Smooth muscle cell of the brain vasculature (primary cell): ENCODE measurements at regions not wholly inside any gene's neighbourhood (a gene's known extent, or its start where the extent isn't known, plus 50 kb on each side); places are given as distances from the start of the nearest gene placed in this dataset.
"Not testable (repeated sequence)": the region's sequence is repeated elsewhere in the genome, so short reads cannot be mapped to it uniquely, and the experiment has no call there.

Experiments used
- DNase-seq: peaks from one replicate; pipeline ENCODE4 v3.0.0-alpha.2; 2012; ENCODE audit warnings: low read depth, low spot score

- DNase-seq = no peak
Measured at GRCh38 chr2:236988690-236989624, 96.7 kb upstream of the COPS8 start.

GRCh38 chr2:236990552-236990951, 95.1 kb upstream of the COPS8 start:
- DNase-seq = no peak

GRCh38 chr2:236991874-236992273, 93.8 kb upstream of the COPS8 start:
- no peak for DNase-seq

GRCh38 chr2:236993286-236993685, 92.4 kb upstream of the COPS8 start:
- no peak for DNase-seq

GRCh38 chr2:236994361-236994760, 91.3 kb upstream of the COPS8 start:
- DNase-seq = no peak

- DNase-seq = no peak
Measured at GRCh38 chr2:236997069-236997715, 88.5 kb upstream of the COPS8 start.

- no peak for DNase-seq
Measured at GRCh38 chr2:236998236-236998635, 87.5 kb upstream of the COPS8 start.

- DNase-seq = no peak
Measured at GRCh38 chr2:236998758-236999157, 86.9 kb upstream of the COPS8 start.

- DNase-seq = no peak
Measured at GRCh38 chr2:237000481-237000880, 85.2 kb upstream of the COPS8 start.

GRCh38 chr2:237005341-237005740, 80.3 kb upstream of the COPS8 start:
- DNase-seq = not testable (repeated sequence)

GRCh38 chr2:237011206-237011795, 74.4 kb upstream of the COPS8 start:
- DNase-seq = no peak

- DNase-seq = no peak
Measured at GRCh38 chr2:237012004-237012403, 73.7 kb upstream of the COPS8 start.

- no peak for DNase-seq
Measured at GRCh38 chr2:237012577-237013267, 73.0 kb upstream of the COPS8 start.

- no peak for DNase-seq
Measured at GRCh38 chr2:237016121-237016915, 69.4 kb upstream of the COPS8 start.

GRCh38 chr2:237020090-237020489, 65.6 kb upstream of the COPS8 start:
- DNase-seq = no peak

- DNase-seq = no peak
Measured at GRCh38 chr2:237022533-237022932, 63.2 kb upstream of the COPS8 start.

GRCh38 chr2:237024255-237024654, 61.4 kb upstream of the COPS8 start:
- DNase-seq = no peak

- peak; percentile 26 for DNase-seq
Measured at GRCh38 chr2:237025090-237025865, 60.4 kb upstream of the COPS8 start.

GRCh38 chr2:237026981-237027711, 58.5 kb upstream of the COPS8 start:
- peak; percentile 39 for DNase-seq

GRCh38 chr2:237027712-237028029, 58.0 kb upstream of the COPS8 start:
- DNase-seq = no peak
